ENCODE measurements at regions not wholly inside any gene's neighbourhood (a gene's known extent, or its start where the extent isn't known, plus 50 kb on each side); places are given as distances from the start of the nearest gene placed in this dataset. TPM values are rescaled to one million over a fixed set of nuclear protein-coding genes. Genes with fewer than 3 reads are reported as not detected.
"Not testable (repeated sequence)": the region's sequence is repeated elsewhere in the genome, so short reads cannot be mapped to it uniquely, and the experiment has no call there.

GRCh38 chr4:115201042-115201330, 87.6 kb upstream of the NDST4 start:
- Histone ChIP-seq H3K36me3 (ENCODE audit: insufficient read depth, low read length) (no peaks in the 10 kb centered on the region), H3K9ac (ENCODE audit: low read depth, low read length) (no peak overlapping the region), H3K4me3 (ENCODE audit: low read length) (no peak overlapping the region)

GRCh38 chr4:115200201-115201041, 87.0 kb upstream of the NDST4 start:
- not testable (repeated sequence) for H3K4me1 ChIP-seq (ENCODE audit: control insufficient read depth, insufficient read depth, low read length)

More at GRCh38 chr4:115201042-115201330, 87.6 kb upstream of the NDST4 start:
- Histone ChIP-seq H3K4me1 (ENCODE audit: control insufficient read depth, insufficient read depth, low read length) (no peaks in the 10 kb centered on the region), H3K4me2 (ENCODE audit: low read length) (no peak overlapping the region), H3K27me3 (ENCODE audit: control insufficient read depth, insufficient read depth, low read length) (no peaks in the 10 kb centered on the region), H3K9me3 (replicated peaks; ENCODE audit: low read length) (peaks cover 4% of the 10 kb centered on the region)

GRCh38 chr4:115194612-115195011, 81.2 kb upstream of the NDST4 start:
- not testable (repeated sequence) for H3K4me2 ChIP-seq (ENCODE audit: low read length); H3K36me3 ChIP-seq (ENCODE audit: insufficient read depth, low read length); H3K9me3 ChIP-seq (replicated peaks; ENCODE audit: low read length); H3K4me3 ChIP-seq (ENCODE audit: low read length); H3K4me1 ChIP-seq (ENCODE audit: control insufficient read depth, insufficient read depth, low read length); H3K27me3 ChIP-seq (ENCODE audit: control insufficient read depth, insufficient read depth, low read length); H3K9ac ChIP-seq (ENCODE audit: low read depth, low read length)

More at GRCh38 chr4:115200201-115201041, 87.0 kb upstream of the NDST4 start:
- H3K4me3 ChIP-seq (ENCODE audit: low read length); H3K4me2 ChIP-seq (ENCODE audit: low read length); H3K36me3 ChIP-seq (ENCODE audit: insufficient read depth, low read length); H3K27me3 ChIP-seq (ENCODE audit: control insufficient read depth, insufficient read depth, low read length); H3K9me3 ChIP-seq (replicated peaks; ENCODE audit: low read length); H3K9ac ChIP-seq (ENCODE audit: low read depth, low read length): not testable (repeated sequence)

- H3K9ac ChIP-seq (ENCODE audit: low read depth, low read length) = no peak overlapping the region
- no peaks in the 10 kb centered on the region for H3K27me3 ChIP-seq (ENCODE audit: control insufficient read depth, insufficient read depth, low read length)
- no peak overlapping the region for H3K4me2 ChIP-seq (ENCODE audit: low read length)
- H3K36me3 ChIP-seq (ENCODE audit: insufficient read depth, low read length) = no peaks in the 10 kb centered on the region
- no peak overlapping the region for H3K4me3 ChIP-seq (ENCODE audit: low read length)
- no peaks in the 10 kb centered on the region for H3K9me3 ChIP-seq (replicated peaks; ENCODE audit: low read length)
- no peaks in the 10 kb centered on the region for H3K4me1 ChIP-seq (ENCODE audit: control insufficient read depth, insufficient read depth, low read length)
These were observed 77.1 kb upstream of the NDST4 start for GRCh38 chr4:115190529-115190928.

- no peaks in the 10 kb centered on the region for H3K9me3 ChIP-seq (replicated peaks; ENCODE audit: low read length)
These were observed 73.7 kb upstream of the NDST4 start for GRCh38 chr4:115187136-115187535.

GRCh38 chr4:115179438-115180062, 66.1 kb upstream of the NDST4 start:
- H3K9me3 ChIP-seq (replicated peaks; ENCODE audit: low read length); H3K27me3 ChIP-seq (ENCODE audit: control insufficient read depth, insufficient read depth, low read length); H3K4me2 ChIP-seq (ENCODE audit: low read length); H3K9ac ChIP-seq (ENCODE audit: low read depth, low read length); H3K36me3 ChIP-seq (ENCODE audit: insufficient read depth, low read length); H3K4me1 ChIP-seq (ENCODE audit: control insufficient read depth, insufficient read depth, low read length); H3K4me3 ChIP-seq (ENCODE audit: low read length): not testable (repeated sequence)

More at GRCh38 chr4:115187136-115187535, 73.7 kb upstream of the NDST4 start:
- no peaks in the 10 kb centered on the region for H3K27me3 ChIP-seq (ENCODE audit: control insufficient read depth, insufficient read depth, low read length)
- no peak overlapping the region for H3K4me3 ChIP-seq (ENCODE audit: low read length)
- H3K36me3 ChIP-seq (ENCODE audit: insufficient read depth, low read length) = no peaks in the 10 kb centered on the region
- no peak overlapping the region for H3K4me2 ChIP-seq (ENCODE audit: low read length)
- H3K4me1 ChIP-seq (ENCODE audit: control insufficient read depth, insufficient read depth, low read length) = no peaks in the 10 kb centered on the region
- H3K9ac ChIP-seq (ENCODE audit: low read depth, low read length) = no peak overlapping the region

GRCh38 chr4:115178687-115179086, 65.3 kb upstream of the NDST4 start:
- not testable (repeated sequence) for H3K36me3 ChIP-seq (ENCODE audit: insufficient read depth, low read length); H3K4me1 ChIP-seq (ENCODE audit: control insufficient read depth, insufficient read depth, low read length); H3K4me2 ChIP-seq (ENCODE audit: low read length); H3K27me3 ChIP-seq (ENCODE audit: control insufficient read depth, insufficient read depth, low read length); H3K9ac ChIP-seq (ENCODE audit: low read depth, low read length); H3K4me3 ChIP-seq (ENCODE audit: low read length); H3K9me3 ChIP-seq (replicated peaks; ENCODE audit: low read length)

GRCh38 chr4:115171220-115171619, 57.8 kb upstream of the NDST4 start:
- Histone ChIP-seq H3K9ac (ENCODE audit: low read depth, low read length) (no peak overlapping the region), H3K4me1 (ENCODE audit: control insufficient read depth, insufficient read depth, low read length) (no peaks in the 10 kb centered on the region), H3K27me3 (ENCODE audit: control insufficient read depth, insufficient read depth, low read length) (no peaks in the 10 kb centered on the region), H3K4me3 (ENCODE audit: low read length) (no peak overlapping the region), H3K9me3 (replicated peaks; ENCODE audit: low read length) (peaks cover 2% of the 10 kb centered on the region), H3K36me3 (ENCODE audit: insufficient read depth, low read length) (no peaks in the 10 kb centered on the region), H3K4me2 (ENCODE audit: low read length) (no peak overlapping the region)

- H3K9ac ChIP-seq (ENCODE audit: low read depth, low read length) = no peak overlapping the region
- H3K36me3 ChIP-seq (ENCODE audit: insufficient read depth, low read length) = no peaks in the 10 kb centered on the region
- H3K9me3 ChIP-seq (replicated peaks; ENCODE audit: low read length) = peaks cover under 1% of the 10 kb centered on the region
- H3K27me3 ChIP-seq (ENCODE audit: control insufficient read depth, insufficient read depth, low read length) = no peaks in the 10 kb centered on the region
- no peak overlapping the region for H3K4me2 ChIP-seq (ENCODE audit: low read length)
- no peaks in the 10 kb centered on the region for H3K4me1 ChIP-seq (ENCODE audit: control insufficient read depth, insufficient read depth, low read length)
- H3K4me3 ChIP-seq (ENCODE audit: low read length) = no peak overlapping the region
These were observed 52.1 kb upstream of the NDST4 start for GRCh38 chr4:115165503-115165902.

Small RNAs in the stretch of these regions (small RNA-seq; reads per million reads assigned to genes)
- not detected for gene RNU6-119P

All from skeletal muscle satellite cell (primary cell).